HG02798 (cell line): ENCODE measurements at regions not wholly inside any gene's neighbourhood (a gene's known extent, or its start where the extent isn't known, plus 50 kb on each side); places are given as distances from the start of the nearest gene placed in this dataset.

ENCODE experiments used
- ATAC-seq: cut with Tn5 transposase; IDR thresholded peaks from one replicate; pipeline ENCODE4 v1.9.1; 2021; ENCODE audit warnings: mild to moderate bottlenecking; ENCODE audit not compliant: unreplicated experiment, poor library complexity

- ATAC-seq, result no peak
Measured at GRCh38 chr3:87363721-87364120, 87.3 kb upstream of the POU1F1 start.

GRCh38 chr3:87361956-87362355 is 85.6 kb upstream of the POU1F1 start:
- ATAC-seq, result no peak

GRCh38 chr3:87361271-87361670 is 84.9 kb upstream of the POU1F1 start:
- ATAC-seq, result no peak

- no peak for ATAC-seq
Measured at GRCh38 chr3:87359826-87360225, 83.4 kb upstream of the POU1F1 start.

GRCh38 chr3:87359025-87359424 is 82.6 kb upstream of the POU1F1 start:
- ATAC-seq, result no peak

- no peak for ATAC-seq
Measured at GRCh38 chr3:87358066-87358465, 81.7 kb upstream of the POU1F1 start.

GRCh38 chr3:87354398-87354797 is 78.0 kb upstream of the POU1F1 start:
- no peak for ATAC-seq

GRCh38 chr3:87351937-87352336 is 75.6 kb upstream of the POU1F1 start:
- no peak for ATAC-seq

GRCh38 chr3:87350367-87351199 is 74.2 kb upstream of the POU1F1 start:
- ATAC-seq, result peak; percentile 99

- ATAC-seq, result no peak
Measured at GRCh38 chr3:87349833-87350232, 73.4 kb upstream of the POU1F1 start.

- no peak for ATAC-seq
Measured at GRCh38 chr3:87336761-87337160, 60.4 kb upstream of the POU1F1 start.

- no peak for ATAC-seq
Measured at GRCh38 chr3:87335931-87336330, 59.5 kb upstream of the POU1F1 start.

GRCh38 chr3:87333393-87333892 is 57.1 kb upstream of the POU1F1 start:
- ATAC-seq, result peak; percentile 51

GRCh38 chr3:87332789-87333188 is 56.4 kb upstream of the POU1F1 start:
- ATAC-seq, result no peak

GRCh38 chr3:87329065-87329464 is 52.7 kb upstream of the POU1F1 start:
- ATAC-seq, result no peak
